ENCODE measurements at regions not wholly inside any gene's neighbourhood (a gene's known extent, or its start where the extent isn't known, plus 50 kb on each side); places are given as distances from the start of the nearest gene placed in this dataset.
"Not testable (repeated sequence)": the region's sequence is repeated elsewhere in the genome, so short reads cannot be mapped to it uniquely, and the experiment has no call there.

DNA sequence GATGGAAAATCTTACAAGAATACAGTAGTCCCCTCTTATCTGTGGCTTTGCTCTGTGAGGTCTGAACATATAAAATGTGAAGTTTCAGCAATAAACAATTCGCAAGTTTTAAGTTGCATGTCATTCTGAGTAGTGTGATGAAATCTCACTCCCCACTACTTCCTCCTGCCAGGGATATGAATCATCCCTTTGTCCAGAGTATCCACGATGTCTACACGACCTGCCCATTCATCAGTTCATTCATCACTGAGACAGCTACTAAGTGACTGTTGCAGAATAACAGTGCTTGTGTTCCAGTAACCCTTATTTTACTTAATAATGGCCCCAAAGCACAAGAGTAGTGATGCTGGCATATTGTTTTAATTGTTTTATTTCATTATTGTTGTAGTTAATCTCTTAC is 489.2 kb upstream of the UBE2E2 start:
- H3K4me3 Mint-ChIP-seq, result no peak overlapping the region
- no peak overlapping the region for H3K27ac Mint-ChIP-seq
- no peaks in the 10 kb centered on the region for H3K4me1 Mint-ChIP-seq
- peaks cover 19% of the 10 kb centered on the region for H3K9me3 Mint-ChIP-seq
- no peak for ATAC-seq (replicated peaks)
- H3K36me3 Mint-ChIP-seq (ENCODE audit: low read depth), result no peaks in the 10 kb centered on the region
- H3K27me3 Mint-ChIP-seq, result no peaks in the 10 kb centered on the region

DNA sequence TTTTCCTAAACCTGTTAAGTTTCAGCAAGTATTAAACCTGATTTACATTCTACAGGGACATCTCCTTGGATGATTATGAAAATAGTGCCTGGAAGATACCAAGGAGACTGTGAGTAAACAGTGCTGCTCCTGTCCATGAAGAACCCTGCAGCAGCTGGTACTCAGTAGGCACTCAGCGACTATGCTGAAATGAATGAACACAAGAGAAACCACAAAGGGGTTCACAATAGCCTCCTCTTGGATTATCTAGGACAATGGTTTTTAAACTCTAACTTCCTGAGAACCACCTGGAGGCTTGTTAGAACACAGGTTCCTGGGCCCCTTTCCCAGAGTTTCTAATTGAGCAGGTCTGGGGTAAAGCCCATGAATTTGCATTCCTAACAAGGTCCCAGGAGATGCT is 488.4 kb upstream of the UBE2E2 start:
- no peak overlapping the region for H3K27ac Mint-ChIP-seq
- peaks cover 16% of the 10 kb centered on the region for H3K9me3 Mint-ChIP-seq
- H3K36me3 Mint-ChIP-seq (ENCODE audit: low read depth), result no peaks in the 10 kb centered on the region
- H3K27me3 Mint-ChIP-seq, result no peaks in the 10 kb centered on the region
- no peak overlapping the region for H3K4me3 Mint-ChIP-seq
- no peak for ATAC-seq (replicated peaks)
- no peaks in the 10 kb centered on the region for H3K4me1 Mint-ChIP-seq

DNA sequence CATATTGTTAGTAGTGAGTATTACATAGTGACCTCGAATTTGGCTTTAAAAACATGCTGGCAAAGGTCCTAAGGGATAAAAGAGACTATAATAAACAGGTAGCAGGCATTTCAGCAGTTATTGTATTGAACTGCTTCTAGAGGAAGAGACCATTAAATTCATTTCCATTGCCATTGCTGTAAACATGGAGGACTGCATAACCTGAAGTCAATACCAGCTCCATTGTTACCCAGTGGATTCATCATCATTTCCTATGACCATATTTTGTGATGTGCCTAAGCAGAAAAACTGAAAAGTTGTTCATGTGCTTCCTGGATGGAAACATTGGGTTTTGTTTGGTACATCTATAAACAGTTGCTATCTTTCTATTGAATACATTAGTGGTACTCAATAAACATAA is 482.5 kb upstream of the UBE2E2 start:
- Mint-ChIP-seq H3K27me3 (no peaks in the 10 kb centered on the region), H3K9me3 (peaks cover 3% of the 10 kb centered on the region), H3K36me3 (ENCODE audit: low read depth) (no peaks in the 10 kb centered on the region), H3K27ac (no peak overlapping the region), H3K4me3 (no peak overlapping the region), H3K4me1 (no peaks in the 10 kb centered on the region)
- ATAC-seq (replicated peaks), result no peak

DNA sequence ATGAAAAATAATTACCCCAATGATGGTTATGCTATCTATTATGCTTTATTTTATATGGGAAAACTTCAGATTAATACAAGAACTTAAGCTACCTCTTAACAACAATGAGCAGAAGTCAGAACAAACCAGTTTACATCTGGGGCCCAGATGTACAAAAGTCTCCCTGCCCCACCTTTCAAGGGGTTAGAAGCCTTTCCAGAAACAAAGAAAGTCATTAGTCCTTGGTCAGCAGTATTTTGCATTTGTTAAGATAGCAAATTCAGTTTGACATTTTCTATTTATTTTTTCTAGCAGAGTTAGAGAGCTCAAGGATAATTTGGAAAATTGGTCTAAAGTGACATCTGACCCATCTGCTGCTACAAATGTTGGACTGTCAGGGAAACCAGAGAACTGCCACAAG is 478.7 kb upstream of the UBE2E2 start:
- no peak overlapping the region for H3K4me3 Mint-ChIP-seq
- no peaks in the 10 kb centered on the region for H3K4me1 Mint-ChIP-seq
- H3K9me3 Mint-ChIP-seq, result peaks cover 7% of the 10 kb centered on the region
- ATAC-seq (replicated peaks), result no peak
- no peaks in the 10 kb centered on the region for H3K36me3 Mint-ChIP-seq (ENCODE audit: low read depth)
- H3K27ac Mint-ChIP-seq, result no peak overlapping the region
- H3K27me3 Mint-ChIP-seq, result no peaks in the 10 kb centered on the region

DNA sequence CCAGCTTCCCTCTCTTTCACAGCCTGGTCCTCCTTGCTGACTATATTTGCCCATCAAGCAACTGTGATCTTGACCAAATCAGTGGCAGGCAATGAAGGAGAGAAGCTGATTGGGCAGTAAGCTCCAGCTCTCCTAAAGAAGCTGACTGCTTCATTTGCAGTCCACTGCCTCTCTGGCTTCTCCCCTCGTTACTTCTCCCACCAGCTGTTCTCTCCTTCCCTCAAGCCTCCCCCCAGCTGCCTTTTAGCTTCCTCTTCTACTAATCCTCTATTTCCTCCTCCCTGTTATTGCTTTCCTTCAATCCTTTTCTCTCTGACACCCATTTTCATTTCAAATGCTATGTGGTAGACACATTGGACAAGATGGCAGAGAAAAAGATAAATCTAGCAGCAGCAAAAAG is 474.7 kb upstream of the UBE2E2 start:
- no peak for ATAC-seq (replicated peaks)
- Mint-ChIP-seq H3K4me1 (no peaks in the 10 kb centered on the region), H3K27ac (no peak overlapping the region), H3K9me3 (peaks cover 15% of the 10 kb centered on the region), H3K27me3 (no peaks in the 10 kb centered on the region), H3K4me3 (no peak overlapping the region), H3K36me3 (ENCODE audit: low read depth) (no peaks in the 10 kb centered on the region)

DNA sequence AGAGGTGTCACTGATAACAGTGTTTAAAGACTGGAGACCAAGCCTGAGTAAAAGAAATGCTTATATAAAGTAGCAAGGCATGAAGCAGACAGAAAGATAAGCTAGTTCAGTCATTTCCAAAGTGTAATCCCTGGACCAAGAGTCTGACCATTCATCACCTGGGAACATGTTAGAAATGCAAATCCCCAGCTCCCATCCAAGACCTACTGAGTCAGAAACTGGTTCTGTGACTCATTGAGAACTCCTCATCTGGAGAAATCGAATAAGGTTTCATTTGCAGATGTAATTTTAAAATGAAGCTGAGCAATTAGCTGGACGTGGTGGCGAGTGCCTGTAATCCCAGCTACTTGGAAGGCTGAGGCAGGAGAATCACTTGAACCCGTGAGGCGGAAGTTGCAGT is 473.9 kb upstream of the UBE2E2 start:
- no peaks in the 10 kb centered on the region for H3K4me1 Mint-ChIP-seq
- H3K27me3 Mint-ChIP-seq, result no peaks in the 10 kb centered on the region
- H3K27ac Mint-ChIP-seq, result no peak overlapping the region
- H3K4me3 Mint-ChIP-seq, result no peak overlapping the region
- H3K36me3 Mint-ChIP-seq (ENCODE audit: low read depth), result no peaks in the 10 kb centered on the region
- H3K9me3 Mint-ChIP-seq, result peaks cover 13% of the 10 kb centered on the region
- no peak for ATAC-seq (replicated peaks)

DNA sequence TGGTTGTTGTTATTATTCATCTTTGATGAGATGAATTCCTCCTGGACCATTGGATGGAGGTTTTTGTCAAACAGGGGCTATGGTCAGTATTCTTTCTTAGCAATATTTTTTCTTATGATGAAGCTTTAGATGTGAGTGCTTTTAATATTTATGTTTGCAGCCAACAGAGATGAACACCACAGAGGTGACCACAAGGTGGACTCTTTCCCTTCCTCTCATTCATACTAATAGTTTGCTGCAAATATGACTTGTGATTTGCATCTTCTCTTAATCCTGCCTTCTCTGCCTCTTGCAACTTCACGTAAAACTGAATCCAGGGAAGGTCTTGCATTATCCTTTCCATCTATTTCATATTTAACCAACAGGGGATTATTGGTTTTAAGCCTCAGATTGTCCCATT is 473.1 kb upstream of the UBE2E2 start:
- H3K27ac Mint-ChIP-seq, result no peak overlapping the region

DNA sequence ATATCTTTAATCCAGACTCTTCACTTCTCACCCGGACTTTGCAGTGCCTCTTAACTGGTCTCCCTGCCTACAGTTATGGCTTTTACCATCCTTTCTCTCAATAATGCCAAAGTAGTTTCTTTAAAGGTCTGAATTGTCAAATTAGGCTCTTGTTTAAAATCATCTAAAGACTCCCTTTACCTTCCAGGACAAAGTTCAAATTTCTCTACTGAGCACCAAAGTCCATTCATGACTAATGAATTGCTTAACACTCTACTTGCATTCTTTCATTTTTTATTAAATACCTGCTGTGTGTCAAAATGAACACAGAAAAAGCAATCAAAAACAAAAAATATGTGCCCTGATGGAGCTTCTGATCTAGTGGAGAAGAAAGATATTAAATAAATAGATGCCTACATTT is 472.4 kb upstream of the UBE2E2 start:
- no peak overlapping the region for H3K4me3 Mint-ChIP-seq
- H3K36me3 Mint-ChIP-seq (ENCODE audit: low read depth), result no peaks in the 10 kb centered on the region
- H3K27me3 Mint-ChIP-seq, result no peaks in the 10 kb centered on the region
- no peak for ATAC-seq (replicated peaks)
- no peak overlapping the region for H3K27ac Mint-ChIP-seq
- H3K4me1 Mint-ChIP-seq, result no peaks in the 10 kb centered on the region
- peaks cover 13% of the 10 kb centered on the region for H3K9me3 Mint-ChIP-seq

More for the DNA sequence above, 473.1 kb upstream of the UBE2E2 start:
- H3K27me3 Mint-ChIP-seq, result no peaks in the 10 kb centered on the region
- no peaks in the 10 kb centered on the region for H3K4me1 Mint-ChIP-seq
- peaks cover 13% of the 10 kb centered on the region for H3K9me3 Mint-ChIP-seq
- no peak overlapping the region for H3K4me3 Mint-ChIP-seq
- ATAC-seq (replicated peaks), result no peak
- H3K36me3 Mint-ChIP-seq (ENCODE audit: low read depth), result no peaks in the 10 kb centered on the region

DNA sequence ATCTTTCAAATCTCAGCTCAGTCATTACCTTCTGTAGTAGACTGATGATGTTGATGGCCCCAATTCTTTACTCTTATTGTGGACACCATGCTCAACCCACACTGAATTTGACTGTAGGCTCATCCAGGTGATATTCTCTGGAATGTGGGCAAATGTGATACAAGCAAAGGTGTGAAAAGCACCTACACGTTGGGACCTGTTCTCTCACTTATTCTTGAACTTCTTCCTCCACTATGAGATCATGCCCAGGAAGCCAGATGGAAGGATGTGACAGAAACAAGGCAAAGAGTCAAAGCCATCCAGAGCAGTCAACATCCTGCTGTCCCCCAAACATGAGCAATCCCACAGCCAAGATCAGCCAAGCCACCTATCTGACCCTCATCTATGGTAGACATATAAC is 471.2 kb upstream of the UBE2E2 start:
- Mint-ChIP-seq H3K27me3 (no peaks in the 10 kb centered on the region), H3K4me1 (no peaks in the 10 kb centered on the region), H3K4me3 (no peak overlapping the region), H3K27ac (no peak overlapping the region), H3K36me3 (ENCODE audit: low read depth) (no peaks in the 10 kb centered on the region), H3K9me3 (peaks cover 17% of the 10 kb centered on the region)
- no peak for ATAC-seq (replicated peaks)

DNA sequence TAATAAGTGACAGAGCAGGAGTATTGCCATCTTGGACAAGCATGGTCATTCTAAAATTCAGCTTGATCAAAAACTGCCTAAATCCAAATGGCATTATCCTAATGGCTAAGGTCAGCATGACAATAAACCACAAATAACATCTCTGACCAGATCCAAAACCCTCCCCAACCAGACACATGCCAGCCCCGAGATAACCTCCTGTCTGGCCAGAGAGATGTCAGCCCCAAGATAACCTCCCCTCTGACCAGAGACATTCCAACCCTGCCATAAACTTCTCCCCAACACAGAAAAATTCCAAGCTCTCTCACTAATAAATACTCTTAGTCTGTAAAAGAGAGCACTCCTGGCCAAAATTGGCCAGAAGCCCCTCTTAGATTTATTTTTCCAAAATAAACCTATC is 470.5 kb upstream of the UBE2E2 start:
- no peak overlapping the region for H3K27ac Mint-ChIP-seq
- no peaks in the 10 kb centered on the region for H3K36me3 Mint-ChIP-seq (ENCODE audit: low read depth)

DNA sequence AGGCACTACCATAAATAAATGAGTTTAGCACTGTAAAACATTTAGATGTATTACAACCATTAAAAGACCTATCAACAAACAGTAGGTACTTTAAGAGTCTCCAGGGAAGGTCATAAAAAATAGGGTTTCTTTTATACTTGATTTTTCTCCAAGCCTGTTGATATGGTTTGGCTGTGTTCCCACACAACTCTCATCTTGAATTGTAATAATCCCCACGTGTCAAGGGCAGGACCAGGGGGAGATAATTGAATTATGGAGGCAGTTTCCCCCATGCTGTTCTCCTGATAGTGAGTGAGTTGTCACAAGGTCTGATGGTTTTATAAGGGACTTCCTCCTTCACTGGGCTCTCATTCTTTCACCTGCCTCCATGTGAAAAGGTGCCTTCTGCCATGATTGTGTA is 468.9 kb upstream of the UBE2E2 start:
- Mint-ChIP-seq H3K27ac (no peak overlapping the region), H3K27me3 (no peaks in the 10 kb centered on the region), H3K36me3 (ENCODE audit: low read depth) (no peaks in the 10 kb centered on the region), H3K4me3 (no peak overlapping the region), H3K4me1 (no peaks in the 10 kb centered on the region), H3K9me3 (peaks cover 14% of the 10 kb centered on the region)
- ATAC-seq (replicated peaks), result no peak

More for the DNA sequence above, 470.5 kb upstream of the UBE2E2 start:
- Mint-ChIP-seq H3K4me3 (no peak overlapping the region), H3K4me1 (no peaks in the 10 kb centered on the region), H3K27me3 (no peaks in the 10 kb centered on the region), H3K9me3 (peaks cover 18% of the 10 kb centered on the region)
- ATAC-seq (replicated peaks), result no peak

DNA sequence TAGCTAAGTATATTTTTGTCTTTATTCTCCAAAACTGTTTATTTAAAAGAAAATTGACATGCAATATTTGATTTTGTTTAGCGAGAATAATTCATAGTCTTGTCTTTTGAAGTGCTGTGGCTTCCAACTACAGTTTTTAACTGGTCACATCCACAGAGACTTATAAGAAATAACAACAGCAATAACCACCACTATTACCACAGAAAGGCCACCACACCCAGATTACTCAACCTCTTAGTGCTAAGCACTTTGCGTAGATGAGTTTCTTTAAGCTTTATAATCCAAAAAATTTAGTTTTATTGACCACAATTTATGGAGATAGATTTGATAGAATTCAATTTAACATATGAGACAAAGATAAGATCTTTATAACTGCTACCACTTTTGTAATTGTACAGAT is 468.4 kb upstream of the UBE2E2 start:
- Mint-ChIP-seq H3K9me3 (peaks cover 14% of the 10 kb centered on the region), H3K4me3 (no peak overlapping the region), H3K36me3 (ENCODE audit: low read depth) (no peaks in the 10 kb centered on the region), H3K27me3 (no peaks in the 10 kb centered on the region), H3K4me1 (no peaks in the 10 kb centered on the region), H3K27ac (no peak overlapping the region)
- no peak for ATAC-seq (replicated peaks)

DNA sequence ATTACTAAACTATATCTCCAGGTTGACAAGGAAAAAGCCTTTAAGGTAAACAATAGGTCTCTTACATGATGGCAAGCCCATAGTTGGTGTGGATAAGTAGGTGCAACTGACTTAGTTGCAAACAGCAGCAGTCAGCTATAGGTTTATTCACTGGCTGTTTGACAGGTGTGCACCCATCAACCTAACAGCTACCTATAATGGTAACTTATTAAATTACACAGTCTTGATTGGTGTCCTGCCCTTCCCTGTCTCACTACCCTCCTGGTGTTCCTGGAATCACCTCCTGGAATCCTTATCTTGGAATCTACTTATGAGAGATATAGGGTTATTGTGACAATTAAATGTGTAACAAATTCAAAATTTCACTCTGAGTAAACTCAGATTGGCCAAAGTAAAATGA is 467.8 kb upstream of the UBE2E2 start:
- no peak for ATAC-seq (replicated peaks)
- H3K36me3 Mint-ChIP-seq (ENCODE audit: low read depth), result no peaks in the 10 kb centered on the region
- H3K4me1 Mint-ChIP-seq, result no peaks in the 10 kb centered on the region
- no peak overlapping the region for H3K4me3 Mint-ChIP-seq
- H3K27me3 Mint-ChIP-seq, result no peaks in the 10 kb centered on the region
- no peak overlapping the region for H3K27ac Mint-ChIP-seq
- H3K9me3 Mint-ChIP-seq, result peaks cover 14% of the 10 kb centered on the region

DNA sequence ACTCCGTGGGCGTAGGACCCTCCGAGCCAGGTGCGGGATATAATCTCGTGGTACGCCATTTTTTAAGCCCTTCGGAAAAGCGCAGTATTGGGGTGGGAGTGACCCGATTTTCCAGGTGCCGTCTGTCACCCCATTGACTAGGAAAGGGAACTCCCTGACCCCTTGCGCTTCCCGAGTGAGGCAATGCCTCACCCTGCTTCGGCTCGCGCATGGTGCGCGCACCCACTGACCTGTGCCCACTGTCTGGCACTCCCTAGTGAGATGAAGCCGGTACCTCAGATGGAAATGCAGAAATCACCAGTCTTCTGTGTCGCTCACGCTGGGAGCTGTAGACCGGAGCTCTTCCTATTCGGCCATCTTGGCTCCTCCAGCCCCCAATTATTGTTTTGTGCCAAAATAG is 459.7 kb upstream of the UBE2E2 start:
- H3K36me3 Mint-ChIP-seq (ENCODE audit: low read depth); H3K9me3 Mint-ChIP-seq; H3K4me3 Mint-ChIP-seq; H3K27ac Mint-ChIP-seq; H3K27me3 Mint-ChIP-seq; ATAC-seq (replicated peaks); H3K4me1 Mint-ChIP-seq: not testable (repeated sequence)

DNA sequence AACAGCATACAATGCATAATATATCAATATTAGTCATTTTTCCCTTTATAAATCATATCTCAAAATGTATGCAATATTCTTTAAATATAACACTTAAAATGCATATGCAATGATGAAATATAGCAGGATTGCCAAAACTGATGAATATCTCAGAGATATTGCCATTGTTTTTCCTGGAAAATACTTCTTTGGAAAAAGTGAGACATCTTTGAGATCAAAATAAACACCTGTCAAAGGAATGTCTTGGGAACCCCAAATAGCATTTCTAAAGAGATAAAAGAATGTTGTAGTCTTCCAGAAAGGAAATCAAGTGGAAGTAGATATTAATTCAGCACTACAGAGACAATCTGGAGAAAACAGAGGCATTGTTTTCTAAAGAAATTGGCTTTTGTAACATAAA is 457.8 kb upstream of the UBE2E2 start:
- ATAC-seq (replicated peaks), result no peak
- H3K36me3 Mint-ChIP-seq (ENCODE audit: low read depth), result no peaks in the 10 kb centered on the region

DNA sequence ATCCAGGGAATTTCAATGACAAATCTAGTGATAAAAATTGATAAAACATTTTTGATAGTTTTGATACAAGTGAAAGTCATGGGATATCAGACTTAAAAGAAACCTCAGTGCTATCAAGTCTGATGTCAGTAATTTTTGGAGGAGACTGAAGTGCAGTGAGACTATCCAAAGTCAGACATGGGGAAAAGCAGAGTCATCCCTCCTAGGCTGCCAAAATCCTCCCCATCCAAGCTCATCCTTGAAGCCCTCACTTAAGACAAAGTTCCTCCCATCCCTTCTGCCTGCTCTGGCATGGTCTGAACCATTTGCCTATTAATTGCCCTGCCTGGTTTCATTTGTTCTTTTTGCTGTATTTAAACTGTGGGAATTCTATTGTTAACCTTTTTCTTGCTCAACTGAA is 456.9 kb upstream of the UBE2E2 start:
- no peaks in the 10 kb centered on the region for H3K27me3 Mint-ChIP-seq
- no peak overlapping the region for H3K4me3 Mint-ChIP-seq
- no peak overlapping the region for H3K27ac Mint-ChIP-seq
- no peak for ATAC-seq (replicated peaks)
- H3K4me1 Mint-ChIP-seq, result no peaks in the 10 kb centered on the region
- no peaks in the 10 kb centered on the region for H3K36me3 Mint-ChIP-seq (ENCODE audit: low read depth)
- peaks cover 4% of the 10 kb centered on the region for H3K9me3 Mint-ChIP-seq

More for the DNA sequence above, 457.8 kb upstream of the UBE2E2 start:
- Mint-ChIP-seq H3K4me1 (no peaks in the 10 kb centered on the region), H3K27me3 (no peaks in the 10 kb centered on the region), H3K4me3 (no peak overlapping the region), H3K9me3 (peaks cover 4% of the 10 kb centered on the region), H3K27ac (no peak overlapping the region)

All from activated T-helper 17 cell treated with anti-CD3 and anti-CD28 coated beads, Interleukin-2, amount 50 U/mL, for 72 hours (primary cell).